Activated CD8-positive, alpha-beta memory T cell treated with anti-CD3 and anti-CD28 coated beads for 4 hours (primary cell): ENCODE measurements at regions not wholly inside any gene's neighbourhood (a gene's known extent, or its start where the extent isn't known, plus 50 kb on each side); places are given as distances from the start of the nearest gene placed in this dataset.

Source experiments
- DNase-seq, 2 donors: peaks; one replicate each; pipeline ENCODE4 v3.0.0-alpha.2; 2020; ENCODE audit warnings: low read depth in 2 of 2

GRCh38 chr1:222105861-222106260, 364.0 kb upstream of the DUSP10 start:
- no peak for DNase-seq

DNA sequence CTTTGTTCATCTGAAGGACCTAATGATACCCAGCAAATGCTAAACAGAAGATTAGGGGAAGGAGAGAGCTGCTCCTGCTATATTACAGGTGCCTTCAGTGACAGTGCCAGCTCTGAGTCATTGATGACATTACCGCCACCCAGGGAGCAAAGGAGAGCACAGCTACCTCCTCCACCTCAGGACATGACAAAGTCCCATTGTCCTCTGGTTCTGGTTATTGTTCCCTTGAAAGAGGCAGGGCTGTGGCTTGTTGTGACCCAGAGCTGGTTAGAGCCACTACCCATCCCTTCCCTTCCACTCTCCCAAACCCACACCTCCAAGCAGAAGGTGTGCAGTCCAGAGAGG, 363.5 kb upstream of the DUSP10 start:
- no peak for DNase-seq

DNA sequence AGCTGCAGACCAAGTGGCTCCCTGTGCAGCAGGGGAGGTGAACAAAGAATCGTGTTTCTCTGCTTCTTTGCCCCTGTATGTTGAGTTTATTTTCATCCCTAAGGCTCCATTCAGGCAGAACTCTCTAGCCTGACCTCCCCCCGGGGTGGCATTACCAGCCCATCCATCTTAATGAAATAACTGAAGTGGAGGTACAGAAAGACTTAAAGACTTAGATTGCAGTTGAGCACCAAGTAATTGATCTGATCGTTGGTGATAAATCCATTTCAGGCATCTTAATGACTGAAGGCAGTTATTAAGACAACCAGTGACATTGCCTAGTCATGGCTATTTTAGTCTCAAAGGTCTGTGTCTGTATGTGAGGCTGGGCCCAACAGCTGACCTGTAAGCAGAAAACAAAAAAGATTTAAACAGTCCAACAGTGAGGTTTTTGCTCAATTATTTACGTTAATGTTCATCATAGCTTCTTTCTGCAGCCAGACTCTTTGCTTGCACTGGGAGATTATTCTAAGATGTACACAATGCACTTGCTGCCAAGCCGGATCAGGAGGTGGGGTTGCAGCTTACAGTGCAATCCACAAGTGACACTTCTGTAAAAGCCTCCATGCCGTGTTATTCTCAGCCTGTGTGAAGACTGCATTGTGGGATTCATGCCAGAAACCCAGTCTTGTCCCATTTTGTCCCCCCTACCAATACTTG, 363.0 kb upstream of the DUSP10 start:
- no peak for DNase-seq

DNA sequence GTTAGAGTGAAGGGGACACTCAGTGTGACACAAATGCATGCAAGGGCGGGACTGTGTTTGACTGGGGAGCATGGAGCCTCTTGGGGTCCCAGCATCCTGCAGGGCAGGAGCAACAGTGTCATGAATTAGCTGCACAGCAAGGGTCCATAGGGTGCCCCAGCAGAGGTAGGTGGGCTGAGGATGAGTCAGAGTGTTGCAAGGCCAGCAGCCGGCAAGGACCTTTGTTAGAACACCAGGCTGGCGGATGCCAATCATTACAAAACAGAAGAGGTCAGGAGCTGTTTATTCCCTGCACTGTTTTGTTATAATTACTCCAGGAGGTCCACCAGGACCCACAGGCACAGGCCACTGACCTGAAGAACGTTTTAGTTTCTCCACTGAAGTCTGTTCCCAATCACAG, 362.2 kb upstream of the DUSP10 start:
- no peak for DNase-seq

DNA sequence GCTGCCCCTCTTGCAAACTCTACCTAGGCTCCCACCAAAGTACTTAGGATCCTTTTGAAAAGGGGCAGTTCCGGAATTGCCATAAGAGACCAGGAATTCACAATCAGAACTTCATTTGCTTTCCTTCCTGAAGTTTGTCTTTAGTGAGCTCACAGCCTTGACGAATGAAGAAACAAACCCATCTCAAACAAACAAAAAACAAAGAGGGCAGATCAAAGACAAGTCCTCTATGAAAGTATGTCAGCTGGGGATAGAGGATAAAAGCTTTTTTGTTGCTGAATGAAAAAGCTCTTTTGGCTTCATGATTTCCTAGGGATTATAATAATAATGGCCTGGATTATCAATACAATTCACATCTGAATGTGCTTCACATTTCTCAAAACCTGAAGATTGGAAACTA, 357.9 kb upstream of the DUSP10 start:
- no peak for DNase-seq

- DNase-seq, result no peak
Observed at GRCh38 chr1:222098404-222098803, 356.5 kb upstream of the DUSP10 start.

DNA sequence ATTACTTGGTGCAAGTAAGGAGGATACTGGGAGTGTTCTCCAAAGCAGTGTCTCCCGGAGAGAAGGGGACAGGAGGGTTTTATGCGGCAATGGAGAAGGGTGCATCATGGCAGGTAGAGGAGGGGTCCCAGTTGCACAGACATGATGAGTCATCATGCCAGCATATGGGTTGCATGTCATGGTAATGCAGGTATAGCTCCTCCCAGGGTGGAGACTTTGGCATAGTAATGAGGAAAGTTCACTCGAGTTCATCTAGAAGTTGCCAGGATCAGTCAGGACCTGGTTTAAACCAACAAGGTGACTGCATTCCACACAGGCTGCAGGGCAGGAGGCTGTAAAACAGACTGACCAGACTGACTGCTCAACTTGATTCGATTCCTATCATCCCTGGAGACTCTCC, 355.7 kb upstream of the DUSP10 start:
- DNase-seq, result no peak

DNA sequence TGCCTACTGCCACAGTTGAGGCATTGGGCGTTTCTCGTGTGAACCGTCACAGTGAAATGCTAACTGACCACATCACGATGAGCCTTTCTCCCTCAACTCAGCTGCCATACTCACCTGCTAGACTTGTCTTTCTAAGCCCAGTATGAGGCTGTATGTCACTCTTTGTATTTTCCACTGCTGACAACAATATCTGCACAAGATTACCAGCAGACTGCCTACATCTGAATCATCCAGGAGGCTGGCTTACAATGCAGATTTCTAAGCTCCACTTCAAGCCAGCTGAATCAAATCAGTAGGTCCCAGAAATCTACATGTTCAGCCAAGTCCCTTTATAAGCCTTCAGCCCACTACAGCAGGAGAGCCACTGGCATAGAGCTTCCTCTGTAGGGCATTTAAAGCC, 355.0 kb upstream of the DUSP10 start:
- no peak for DNase-seq

DNA sequence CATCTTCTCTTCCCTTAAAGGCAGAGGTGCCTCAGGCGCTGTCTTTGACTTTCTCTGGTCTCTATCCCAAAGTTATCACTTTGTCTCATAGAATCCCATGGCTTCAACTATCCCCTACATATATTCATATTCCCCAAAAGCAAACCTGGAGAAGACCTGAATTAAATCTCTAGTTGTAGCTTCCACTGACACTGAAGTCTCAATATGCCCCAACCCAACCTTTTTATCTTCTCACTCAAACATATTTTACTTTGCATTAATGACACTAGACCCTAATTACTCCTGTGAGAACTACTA, 354.5 kb upstream of the DUSP10 start:
- DNase-seq, result no peak

DNA sequence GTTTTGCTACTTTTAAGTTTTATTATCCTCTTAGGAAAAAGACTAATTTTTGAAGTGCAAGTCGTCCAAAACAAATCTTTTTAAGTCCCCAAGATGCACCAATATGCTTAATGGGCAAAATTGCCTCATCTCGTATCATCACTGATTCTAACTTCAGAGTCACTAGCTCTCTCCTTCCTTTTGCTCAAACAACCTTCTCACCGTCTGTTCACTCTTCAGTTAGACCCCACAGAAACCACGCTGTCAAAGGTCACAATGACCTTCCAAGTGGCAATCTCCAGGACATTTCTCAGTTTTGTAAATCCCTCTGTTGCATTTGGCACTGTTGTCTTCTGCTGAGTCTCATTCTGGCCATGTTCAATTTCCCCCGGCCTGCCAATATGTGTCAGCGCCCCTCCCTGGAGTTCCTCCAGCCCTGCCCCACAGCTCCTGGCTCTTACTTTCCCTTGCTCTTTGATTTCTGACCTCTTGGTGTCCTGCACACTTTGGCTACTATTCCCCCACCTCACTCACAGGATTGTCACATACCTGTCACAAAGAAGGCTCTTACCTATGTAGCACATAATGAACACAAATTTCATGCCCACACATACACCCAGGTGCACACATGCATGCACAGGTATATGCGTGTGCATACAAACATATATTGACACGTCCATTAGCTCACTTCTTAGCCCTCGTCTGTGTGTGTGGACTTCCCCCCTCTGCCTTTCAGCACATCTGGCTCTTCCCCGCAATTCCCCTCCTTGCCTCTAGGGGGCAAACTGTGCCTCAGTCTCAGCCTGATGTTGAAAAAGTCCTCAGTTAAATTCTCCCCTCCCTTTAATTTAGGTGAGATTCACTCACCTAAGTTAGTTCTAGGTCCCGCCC, 354.0 kb upstream of the DUSP10 start:
- peak; percentile 10 to 34 for DNase-seq

- DNase-seq, result no peak
Observed at GRCh38 chr1:222093518-222093917, 351.6 kb upstream of the DUSP10 start.

DNA sequence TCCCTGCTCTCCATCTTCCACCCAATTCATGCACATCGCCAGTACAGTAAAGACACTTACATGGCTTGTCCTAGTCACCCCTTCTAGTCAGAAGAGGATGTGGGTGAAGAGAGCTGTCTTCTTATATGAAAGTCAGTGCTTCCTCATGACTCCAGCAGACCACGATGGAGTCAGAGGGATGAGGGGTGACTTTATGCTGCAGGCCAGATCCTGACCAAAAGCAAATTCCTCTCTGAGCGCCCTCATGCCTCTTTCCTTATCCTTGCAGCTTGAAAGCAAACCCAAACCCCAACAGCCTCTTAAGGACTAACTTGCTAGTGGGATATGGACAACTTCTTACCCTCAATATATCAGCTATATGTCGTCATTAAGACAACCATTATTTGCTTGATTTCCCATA, 348.2 kb upstream of the DUSP10 start:
- DNase-seq, result no peak

DNA sequence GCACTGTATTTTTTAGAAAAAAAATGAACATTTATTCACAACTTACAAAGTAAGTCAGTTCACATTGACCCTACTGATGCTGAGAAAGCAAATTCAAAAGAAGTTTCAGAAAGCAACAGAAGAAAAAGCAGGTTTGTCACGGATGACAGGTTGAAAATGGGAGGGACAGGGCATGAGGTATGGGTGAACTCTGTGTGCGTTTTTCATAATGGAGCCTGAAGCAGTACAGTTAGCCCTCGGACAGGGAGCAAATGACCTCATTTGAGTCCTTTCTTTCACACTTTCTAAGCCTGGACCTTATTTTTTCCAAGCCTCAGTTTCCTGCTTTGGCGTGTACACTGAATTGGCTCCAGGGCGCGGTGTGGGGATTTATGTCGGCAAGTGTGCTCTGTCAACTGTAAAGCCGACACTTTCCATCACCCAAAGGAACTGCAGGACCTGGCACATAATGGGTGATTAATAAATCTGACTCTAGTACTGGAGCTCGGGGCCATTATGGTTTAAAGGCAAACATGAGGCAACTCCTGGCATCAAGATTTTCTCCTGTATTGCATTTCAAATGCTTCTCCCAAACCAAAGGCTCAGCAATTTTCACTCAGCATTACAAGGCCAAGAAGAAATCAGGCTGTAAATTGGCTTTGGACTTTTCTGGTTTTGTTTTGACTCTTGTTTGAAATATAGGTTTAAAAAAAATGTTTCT, 345.5 kb upstream of the DUSP10 start:
- no peak for DNase-seq

GRCh38 chr1:222084996-222085395, 343.1 kb upstream of the DUSP10 start:
- DNase-seq, result no peak

DNA sequence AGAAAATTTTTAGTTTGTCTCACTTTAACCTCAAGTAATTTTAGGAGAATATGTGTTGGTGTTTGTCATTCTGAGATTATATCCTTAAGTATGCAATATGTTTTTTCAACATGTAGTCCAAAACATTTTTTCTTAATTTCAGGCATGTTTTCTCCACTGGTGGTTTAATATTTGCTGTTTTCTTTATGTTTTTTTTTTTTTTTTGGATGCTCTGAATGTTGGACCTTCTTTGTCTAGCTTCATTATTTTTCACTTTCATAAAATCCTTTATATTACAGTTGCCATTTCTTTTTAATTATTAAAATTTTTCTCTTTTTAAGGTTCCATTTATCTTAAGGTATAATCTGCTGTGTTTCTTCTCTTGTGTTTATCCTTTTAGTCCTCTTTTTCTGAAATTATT, 342.2 kb upstream of the DUSP10 start:
- no peak for DNase-seq

GRCh38 chr1:222081859-222082258, 340.0 kb upstream of the DUSP10 start:
- DNase-seq, result no peak

DNA sequence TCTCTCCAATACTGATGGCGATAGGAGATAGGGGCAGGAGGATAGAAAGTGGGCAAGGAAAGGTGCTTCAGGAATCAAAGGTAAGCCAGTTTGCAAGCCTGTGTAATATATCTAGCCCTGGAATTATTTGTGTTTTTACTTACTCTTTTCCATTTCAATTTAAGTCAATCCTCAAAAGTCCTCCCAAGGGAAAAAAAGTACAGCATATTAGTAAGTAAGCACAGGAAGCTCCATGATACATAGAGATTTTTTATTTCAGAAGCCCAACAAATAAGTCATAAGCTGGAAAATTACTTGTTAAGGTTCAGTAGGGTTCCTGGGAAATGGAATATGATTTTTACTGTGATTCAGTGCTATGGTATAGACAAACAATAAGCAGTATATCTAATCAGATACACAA, 337.7 kb upstream of the DUSP10 start:
- no peak for DNase-seq

DNA sequence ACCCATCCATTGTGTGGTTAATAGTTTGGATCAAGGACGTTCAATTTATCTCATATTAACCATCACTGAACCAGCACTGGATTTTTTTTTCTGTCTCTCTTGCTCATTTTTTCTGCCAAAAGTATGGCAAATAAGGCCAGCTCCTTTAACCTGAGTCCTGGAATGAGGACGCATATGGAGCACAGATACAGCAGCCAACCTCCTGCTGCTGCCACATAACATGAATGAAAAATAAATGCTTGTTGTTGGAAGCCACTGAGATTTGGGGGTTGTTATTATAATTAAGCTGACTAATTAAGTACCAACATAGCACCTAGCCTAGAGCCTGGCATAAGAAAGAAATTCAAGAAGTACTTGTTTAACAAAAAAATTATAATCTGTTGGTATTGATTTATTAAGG, 335.3 kb upstream of the DUSP10 start:
- DNase-seq, result no peak

- DNase-seq, result no peak
Observed at GRCh38 chr1:222074317-222074716, 332.4 kb upstream of the DUSP10 start.

GRCh38 chr1:222073307-222073995, 331.6 kb upstream of the DUSP10 start:
- DNase-seq, result no peak

DNA sequence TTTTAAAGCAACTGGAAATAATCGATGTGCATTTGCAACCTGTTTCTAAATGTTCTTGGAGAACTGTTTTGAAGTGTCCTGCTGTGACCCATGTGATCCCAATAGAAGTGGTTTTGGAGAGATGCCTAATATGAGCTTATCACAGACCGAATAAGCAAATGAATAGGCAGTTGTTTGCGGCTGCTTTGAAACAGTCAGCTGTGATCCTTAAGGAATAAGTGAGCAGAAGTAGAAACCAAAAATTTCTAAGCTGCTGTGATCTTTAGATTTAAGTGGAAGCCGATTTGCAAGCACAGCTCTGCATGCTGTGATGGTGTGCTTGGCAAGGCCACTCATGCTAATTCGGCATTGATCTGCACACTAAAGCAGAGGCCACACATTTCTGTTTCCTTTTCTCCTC, 329.5 kb upstream of the DUSP10 start:
- DNase-seq, result no peak

GRCh38 chr1:222068937-222069336, 327.0 kb upstream of the DUSP10 start:
- DNase-seq, result no peak

DNA sequence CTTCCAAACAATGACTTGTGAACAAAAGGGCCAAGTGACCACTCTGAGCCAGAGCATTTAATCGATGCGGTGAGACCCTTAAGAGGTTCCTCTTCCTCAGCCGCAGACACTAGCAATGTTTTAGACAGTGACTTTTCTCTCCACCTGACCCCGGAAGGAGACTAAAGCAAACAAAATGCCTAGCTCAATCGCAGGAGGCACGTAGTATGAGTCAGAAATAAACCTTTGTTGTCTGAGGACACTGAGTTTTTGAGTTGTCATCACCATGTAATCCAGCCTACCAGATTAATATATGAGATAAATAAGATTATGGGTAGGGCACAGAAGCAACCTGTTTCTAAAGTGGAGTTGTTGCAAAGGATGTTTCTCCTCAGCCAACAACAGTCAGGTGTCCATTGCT, 326.2 kb upstream of the DUSP10 start:
- no peak for DNase-seq
